ENCODE measurements at regions not wholly inside any gene's neighbourhood (a gene's known extent, or its start where the extent isn't known, plus 50 kb on each side); places are given as distances from the start of the nearest gene placed in this dataset.
A peak's percentile ranks its signal among the peaks of the same experiment; 100 is the strongest.

GRCh38 chr5:167814040-167814439 is 477.4 kb upstream of the WWC1 start:
- Histone ChIP-seq H3K9me3 (replicated peaks in 1 of 3) (no peaks in the 10 kb centered on the region), H3K4me1 (replicated peaks in 1 of 2) (no peaks in the 10 kb centered on the region), H3K4me3 (no peak overlapping the region), H3K27ac (no peak overlapping the region), H3K27me3 (no peaks in the 10 kb centered on the region), H3K36me3 (replicated peaks in 1 of 2) (no peaks in the 10 kb centered on the region)
- 45 to 69% (median 62%) methylated on average over 6 of the region's 6 CpGs for WGBS, 4 donors
- intact Hi-C loops (cut with DNase I), result no loop called here
- DNase-seq, result no peak
- no peak for TF ChIP-seq POLR2A (IDR thresholded peaks at IDR 0.05)

- Histone ChIP-seq H3K9me3 (replicated peaks in 1 of 3) (no peaks in the 10 kb centered on the region), H3K4me3 (no peak overlapping the region), H3K36me3 (replicated peaks in 1 of 2) (no peaks in the 10 kb centered on the region), H3K27ac (no peak overlapping the region), H3K4me1 (replicated peaks in 1 of 2) (no peaks in the 10 kb centered on the region), H3K27me3 (no peaks in the 10 kb centered on the region)
- TF ChIP-seq POLR2A (IDR thresholded peaks at IDR 0.05), result no peak
- TF ChIP-seq CTCF (IDR thresholded peaks at IDR 0.05), result no peak
- DNase-seq, result no peak
- 37 to 48% (median 40%) methylated on average over 4 of the region's 4 CpGs for WGBS, 4 donors
- intact Hi-C loops (cut with DNase I), result no loop called here
Measured at GRCh38 chr5:167814828-167815227, 476.6 kb upstream of the WWC1 start.

GRCh38 chr5:167816354-167816753 is 475.1 kb upstream of the WWC1 start:
- TF ChIP-seq CTCF (IDR thresholded peaks at IDR 0.05), result no peak
- TF ChIP-seq POLR2A (IDR thresholded peaks at IDR 0.05), result no peak
- no peak overlapping the region for H3K27ac ChIP-seq
- H3K9me3 ChIP-seq (replicated peaks in 1 of 3), result no peaks in the 10 kb centered on the region
- intact Hi-C loops (cut with DNase I), result no loop called here
- no peak overlapping the region for H3K4me3 ChIP-seq
- peak in 1 of 7 donors; percentile 17 for DNase-seq
- H3K4me1 ChIP-seq (replicated peaks in 1 of 2), result no peaks in the 10 kb centered on the region
- no peaks in the 10 kb centered on the region for H3K27me3 ChIP-seq
- no peaks in the 10 kb centered on the region for H3K36me3 ChIP-seq (replicated peaks in 1 of 2)
- WGBS, 4 donors, result 26 to 37% (median 35%) methylated on average over 3 of the region's 3 CpGs

GRCh38 chr5:167816864-167817263 is 474.6 kb upstream of the WWC1 start:
- intact Hi-C loops (cut with DNase I), result no loop called here
- H3K36me3 ChIP-seq (replicated peaks in 1 of 2), result no peaks in the 10 kb centered on the region
- H3K27ac ChIP-seq, result no peak overlapping the region
- no peaks in the 10 kb centered on the region for H3K9me3 ChIP-seq (replicated peaks in 1 of 3)
- 70 to 83% (median 73%) methylated on average over 4 of the region's 4 CpGs for WGBS, 4 donors
- no peaks in the 10 kb centered on the region for H3K27me3 ChIP-seq
- H3K4me1 ChIP-seq (replicated peaks in 1 of 2), result no peaks in the 10 kb centered on the region
- TF ChIP-seq CTCF (IDR thresholded peaks at IDR 0.05), result no peak
- no peak for TF ChIP-seq POLR2A (IDR thresholded peaks at IDR 0.05)
- no peak for DNase-seq
- no peak overlapping the region for H3K4me3 ChIP-seq

GRCh38 chr5:167819406-167819805 is 472.0 kb upstream of the WWC1 start:
- Histone ChIP-seq H3K4me3 (no peak overlapping the region), H3K27ac (no peak overlapping the region), H3K27me3 (no peaks in the 10 kb centered on the region), H3K4me1 (replicated peaks in 1 of 2) (no peaks in the 10 kb centered on the region), H3K9me3 (replicated peaks in 1 of 3) (no peaks in the 10 kb centered on the region), H3K36me3 (replicated peaks in 1 of 2) (no peaks in the 10 kb centered on the region)
- DNase-seq, result no peak
- TF ChIP-seq POLR2A (IDR thresholded peaks at IDR 0.05) (no peak), CTCF (IDR thresholded peaks at IDR 0.05) (no peak)
- WGBS, 4 donors, result 53 to 84% (median 68%) methylated on average over 3 of the region's 3 CpGs
- intact Hi-C loops (cut with DNase I), result no loop called here
